Thyroid gland (tissue), 4 donors: ENCODE measurements at regions not wholly inside any gene's neighbourhood (a gene's known extent, or its start where the extent isn't known, plus 50 kb on each side); places are given as distances from the start of the nearest gene placed in this dataset.

Experiments used
- CTCF ChIP-seq, 6 experiments: fragments of 200-600 bp in 3 of 6; fragments of 450-650 bp in 3 of 6; sonication (generic) in 3 of 6; IDR thresholded peaks; one replicate each; pipeline ENCODE4 v1.5.1; 2016 to 2019; ENCODE audit warnings: antibody characterized with exemption in 6 of 6, mild to moderate bottlenecking in 2 of 6, inconsistent platforms in 1 of 6, moderate library complexity in 1 of 6
- POLR2A ChIP-seq, 2 donors: fragments of 450-650 bp; IDR thresholded peaks; one replicate each; pipeline ENCODE4 v1.6.1; 2017; ENCODE audit warnings: antibody characterized with exemption in 2 of 2, mild to moderate bottlenecking in 2 of 2, moderate library complexity in 1 of 2

- TF ChIP-seq CTCF (IDR thresholded peaks at IDR 0.05) = no peak
- TF ChIP-seq POLR2A (IDR thresholded peaks at IDR 0.05) = no peak
Observed at GRCh38 chr17:13157656-13158055, 139.8 kb upstream of the ELAC2 start.
